ENCODE measurements at regions not wholly inside any gene's neighbourhood (a gene's known extent, or its start where the extent isn't known, plus 50 kb on each side); places are given as distances from the start of the nearest gene placed in this dataset.
"Not testable (repeated sequence)": the region's sequence is repeated elsewhere in the genome, so short reads cannot be mapped to it uniquely, and the experiment has no call there.

DNA sequence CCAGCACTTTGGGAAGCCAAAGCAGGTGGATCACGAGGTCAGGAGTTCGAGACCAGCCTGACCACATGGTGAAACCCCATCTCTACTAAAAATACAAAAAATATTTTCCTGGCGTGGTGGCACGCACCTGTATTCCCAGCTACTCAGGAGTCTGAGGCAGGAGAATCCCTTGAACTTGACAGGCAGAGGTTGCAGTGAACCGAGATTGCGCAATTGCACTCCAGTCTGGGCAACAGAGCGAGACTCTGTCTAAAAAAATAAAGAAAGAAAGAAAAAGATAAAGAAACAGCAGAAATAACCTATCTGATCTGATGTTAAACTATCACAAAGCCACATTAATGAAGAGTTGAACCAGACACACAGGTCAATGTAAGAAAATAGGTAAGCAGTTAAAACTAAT, 696.2 kb upstream of the SALL3 start:
- not testable (repeated sequence) for DNase-seq (ENCODE audit: low spot score)

GRCh38 chr18:78292618-78293380, 686.8 kb upstream of the SALL3 start:
- no peak for DNase-seq (ENCODE audit: low spot score)

DNA sequence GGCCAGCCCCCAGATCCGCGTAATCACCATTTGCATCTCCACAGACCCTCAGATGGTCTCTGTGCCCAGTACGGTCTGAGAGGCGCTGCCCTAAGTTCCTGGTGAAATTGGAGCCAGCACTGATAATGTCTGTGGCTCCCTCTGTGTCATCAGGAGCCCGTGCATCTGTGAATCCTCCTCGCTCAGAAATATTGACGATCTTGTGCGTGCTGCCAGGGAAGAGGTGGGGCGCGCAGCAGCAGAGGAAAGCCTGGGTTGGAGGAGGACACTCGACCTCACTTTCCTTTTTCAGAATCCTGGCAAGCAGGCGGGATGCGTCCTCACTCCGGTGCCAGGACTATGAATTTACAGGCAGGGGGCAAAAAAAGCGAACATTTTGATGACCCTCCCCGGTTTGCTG, 686.1 kb upstream of the SALL3 start:
- no peak for DNase-seq (ENCODE audit: low spot score)

DNA sequence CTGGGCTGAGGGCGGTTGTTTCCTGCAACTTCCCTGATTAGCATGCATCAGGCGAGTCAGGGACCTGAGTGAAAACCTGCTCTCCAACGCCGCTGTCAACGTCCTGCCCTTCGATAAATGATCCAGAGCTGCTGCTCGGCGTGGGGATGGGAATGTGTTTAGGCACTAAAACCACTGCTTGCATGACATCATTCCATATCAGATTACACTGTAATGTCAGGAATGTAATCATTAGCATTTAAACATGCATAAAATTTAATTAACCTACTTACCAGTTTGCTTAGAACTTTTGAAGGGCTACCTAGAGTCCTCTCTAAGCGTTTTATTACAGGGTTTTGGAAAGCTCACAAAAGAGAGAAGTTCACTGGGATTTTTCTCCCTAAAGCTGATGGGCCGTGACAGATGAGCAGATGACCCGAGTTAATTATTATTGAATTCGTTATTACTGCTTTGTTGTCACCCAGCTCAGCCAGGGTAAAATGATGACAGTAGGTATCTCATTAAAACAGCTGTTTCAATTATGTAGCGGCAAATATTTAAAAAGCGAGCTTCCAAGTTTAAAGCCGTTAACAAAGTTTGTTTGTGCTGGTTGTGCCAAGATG, 685.6 kb upstream of the SALL3 start:
- no peak for DNase-seq (ENCODE audit: low spot score)

GRCh38 chr18:78295262-78295661, 684.4 kb upstream of the SALL3 start:
- DNase-seq (ENCODE audit: low spot score), result no peak

GRCh38 chr18:78296166-78296565, 683.5 kb upstream of the SALL3 start:
- no peak for DNase-seq (ENCODE audit: low spot score)

- no peak for DNase-seq (ENCODE audit: low spot score)
Measured at GRCh38 chr18:78297048-78297447, 682.6 kb upstream of the SALL3 start.

- no peak for DNase-seq (ENCODE audit: low spot score)
Measured at GRCh38 chr18:78303519-78304191, 676.0 kb upstream of the SALL3 start.

DNA sequence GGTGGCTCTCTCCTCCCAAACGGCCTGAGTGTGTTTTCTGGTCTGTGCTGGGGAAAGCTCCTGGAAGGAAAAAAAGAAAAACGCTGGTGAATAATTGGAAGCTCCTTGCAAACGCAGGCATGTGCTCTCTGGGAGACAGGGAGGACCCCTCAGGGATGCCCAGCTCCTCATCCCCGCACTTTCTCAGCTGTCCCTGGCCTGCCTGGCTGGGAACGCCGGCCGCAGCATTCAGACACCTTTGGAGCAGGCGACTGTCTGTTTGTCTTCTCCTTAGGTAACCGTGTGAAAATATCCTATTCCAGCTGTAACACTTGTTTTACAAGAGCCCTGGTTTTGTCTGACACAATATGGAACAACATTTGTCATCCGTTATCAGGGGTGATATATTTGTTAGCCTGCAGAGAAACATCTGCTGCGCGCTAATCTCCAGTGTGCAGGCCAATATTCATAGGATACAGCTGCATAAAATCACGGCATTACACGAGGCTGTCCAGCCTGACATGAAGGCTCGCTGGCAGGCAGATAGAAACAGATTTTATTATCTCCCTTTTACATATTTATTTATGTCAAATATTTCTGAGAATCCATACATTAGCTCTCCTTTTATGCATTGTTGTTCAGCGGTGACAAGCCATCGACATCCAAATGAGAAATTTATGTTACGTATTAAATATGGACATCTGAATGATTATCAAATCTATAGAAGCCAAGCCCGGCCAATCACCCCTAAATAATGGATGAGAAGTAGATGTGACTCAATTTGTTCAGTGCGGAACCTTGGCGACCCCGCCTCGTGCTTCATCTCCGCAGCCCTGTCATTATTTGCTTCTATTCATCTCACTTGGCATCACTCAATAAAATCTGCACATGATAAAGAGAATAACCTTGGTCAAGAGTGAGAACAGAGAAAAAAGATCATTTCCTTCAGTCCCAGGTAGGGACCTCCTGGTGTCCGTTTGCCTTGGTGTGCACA, 675.1 kb upstream of the SALL3 start:
- DNase-seq (ENCODE audit: low spot score), result no peak

DNA sequence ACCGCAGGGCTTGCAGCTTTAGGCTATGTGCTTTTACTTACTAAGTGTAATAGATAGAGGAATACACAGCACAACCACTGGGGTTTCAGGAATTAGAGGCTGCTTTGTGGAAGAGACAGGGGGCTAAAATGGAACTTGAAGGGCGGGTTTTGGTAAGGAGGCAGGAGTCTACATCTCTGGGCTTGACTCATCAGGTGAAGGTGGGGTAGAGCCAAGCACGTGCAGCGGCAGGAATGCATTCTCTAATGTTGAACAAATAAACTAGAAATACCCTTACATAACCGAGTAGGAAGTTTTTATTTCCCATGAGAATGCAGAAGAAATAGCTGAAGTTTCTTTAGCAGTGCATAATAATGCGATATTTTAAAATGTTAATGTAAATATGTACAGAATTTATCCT, 673.8 kb upstream of the SALL3 start:
- no peak for DNase-seq (ENCODE audit: low spot score)

DNA sequence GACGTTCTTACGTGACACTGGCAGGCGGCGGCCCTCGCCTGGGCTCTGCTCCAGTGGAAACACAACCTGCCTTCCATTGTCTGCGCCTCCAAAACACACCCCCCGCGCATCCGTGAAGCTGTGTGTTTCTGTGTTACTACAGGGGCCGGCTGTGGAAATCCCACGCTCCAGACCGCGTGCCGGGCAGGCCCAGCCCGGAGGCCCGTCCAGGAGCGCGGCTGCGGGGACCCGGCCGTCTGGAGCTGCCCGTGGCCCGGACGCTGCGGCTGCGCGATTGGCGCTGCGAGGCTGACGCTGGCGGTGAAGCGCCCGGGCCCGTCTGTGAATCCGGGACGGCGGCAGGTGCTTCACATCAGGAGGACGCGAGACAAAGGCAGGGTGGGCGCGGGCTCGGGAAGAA, 670.3 kb upstream of the SALL3 start:
- DNase-seq (ENCODE audit: low spot score), result no peak

DNA sequence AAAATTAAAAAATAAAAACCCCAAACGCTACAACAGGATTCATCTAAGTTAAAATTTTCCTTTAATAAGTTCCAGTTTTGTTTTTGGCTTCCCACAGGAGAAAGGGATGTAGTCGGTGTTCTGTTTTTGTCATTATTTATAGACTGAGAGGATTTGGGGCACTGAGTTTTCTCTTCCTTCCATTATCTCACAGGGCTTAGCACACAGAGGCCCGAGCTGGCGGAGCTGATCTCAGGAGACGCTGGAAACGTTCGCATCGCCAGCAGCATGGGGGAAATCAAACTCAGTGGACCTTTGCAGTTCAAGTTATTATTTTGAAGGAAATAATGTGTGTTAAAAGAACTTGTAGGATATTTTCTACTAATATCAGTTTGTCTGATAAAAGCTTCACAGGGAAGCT, 669.7 kb upstream of the SALL3 start:
- no peak for DNase-seq (ENCODE audit: low spot score)

- DNase-seq (ENCODE audit: low spot score), result no peak
Measured at GRCh38 chr18:78319264-78319663, 660.4 kb upstream of the SALL3 start.

DNA sequence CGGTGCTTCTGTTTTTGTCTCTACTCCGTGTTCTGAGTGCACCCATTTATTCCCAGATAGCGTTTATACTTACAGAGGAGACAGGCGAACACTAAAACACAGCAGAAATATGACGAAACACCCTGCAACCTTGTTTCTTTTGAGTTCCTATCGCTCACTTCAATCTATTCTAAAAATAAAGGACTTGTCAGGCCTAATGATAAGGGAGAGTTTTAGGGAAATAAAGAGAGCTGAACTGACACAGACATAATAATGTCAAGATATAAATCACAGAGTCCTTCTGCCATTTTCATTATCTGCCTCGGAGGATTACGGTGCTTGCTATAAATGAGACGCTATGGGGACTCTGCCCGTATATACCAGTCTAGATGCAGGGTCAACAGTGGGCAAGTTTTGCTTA, 659.7 kb upstream of the SALL3 start:
- no peak for DNase-seq (ENCODE audit: low spot score)

GRCh38 chr18:78321402-78321801, 658.2 kb upstream of the SALL3 start:
- no peak for DNase-seq (ENCODE audit: low spot score)

DNA sequence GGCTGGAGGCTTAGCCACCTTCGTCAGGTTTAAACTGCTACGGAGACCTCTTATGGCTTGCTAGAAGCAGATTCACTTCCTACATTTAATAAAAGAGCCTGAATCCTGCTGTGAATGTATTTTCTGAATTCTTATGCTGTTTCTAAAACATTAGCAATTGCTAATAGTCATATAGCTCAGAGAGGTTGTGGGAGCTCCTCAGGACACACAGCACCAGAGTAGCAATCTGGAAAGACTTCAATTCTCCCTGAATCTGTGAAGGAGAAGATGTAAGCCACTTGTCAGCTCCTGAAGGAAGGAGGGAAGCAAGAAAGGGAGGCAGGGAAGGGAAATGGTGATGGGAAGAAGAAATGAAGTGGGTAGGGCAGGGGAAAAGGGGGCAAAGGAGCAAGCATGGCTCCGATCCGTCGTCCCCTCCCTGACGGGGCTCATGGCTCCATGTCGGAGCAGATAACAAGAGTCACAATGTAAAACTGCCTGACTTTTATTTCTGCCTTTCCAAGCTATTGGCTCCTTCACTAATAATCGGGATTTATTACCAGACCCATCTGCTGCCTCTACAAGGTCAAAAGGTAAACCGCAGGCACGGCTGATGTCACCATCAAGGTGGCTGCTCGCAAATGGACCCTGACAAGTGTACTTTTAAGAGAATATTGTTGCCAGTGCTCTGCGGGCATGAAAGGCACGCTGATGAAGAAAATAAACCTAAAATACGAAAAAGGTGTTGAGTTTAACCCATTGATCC, 656.0 kb upstream of the SALL3 start:
- no peak for DNase-seq (ENCODE audit: low spot score)

DNA sequence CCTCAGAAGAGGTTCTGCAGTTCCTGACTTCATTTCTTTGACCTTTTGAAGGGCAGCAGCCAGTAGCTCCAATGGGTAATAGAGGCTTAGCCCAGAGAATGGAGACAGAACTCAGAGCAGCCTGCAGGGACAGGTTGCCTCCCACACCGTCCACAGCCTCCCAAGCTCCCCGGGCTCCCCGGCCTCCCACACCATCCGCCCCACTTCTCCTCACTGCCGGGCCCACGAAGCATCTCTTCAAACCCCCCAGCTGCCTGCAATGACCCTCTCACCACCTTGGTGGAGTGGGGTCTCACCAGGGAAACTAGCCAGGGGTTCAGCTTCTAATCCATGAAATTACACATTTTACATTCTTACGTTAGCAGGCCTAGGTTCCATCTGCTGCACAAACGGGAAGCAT, 652.0 kb upstream of the SALL3 start:
- DNase-seq (ENCODE audit: low spot score), result no peak

DNA sequence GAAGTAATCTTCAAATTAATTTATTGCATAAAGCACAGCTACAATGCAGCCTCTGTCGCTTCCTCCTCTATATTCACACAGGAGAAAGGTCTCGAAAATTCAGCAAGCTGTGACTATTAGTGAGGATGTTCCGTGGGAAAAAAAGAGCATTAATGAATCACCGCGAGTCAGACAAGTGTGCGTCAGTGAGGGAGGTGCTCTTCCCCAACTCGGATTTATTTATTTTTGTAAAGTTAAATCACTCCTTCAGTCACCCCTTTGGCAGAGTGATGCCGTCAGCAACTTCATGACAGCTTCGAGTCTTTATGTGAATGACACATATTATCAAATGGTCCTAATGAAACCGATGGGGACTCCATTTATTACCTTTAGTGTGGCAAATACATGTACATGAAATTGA, 648.9 kb upstream of the SALL3 start:
- DNase-seq (ENCODE audit: low spot score), result no peak

- no peak for DNase-seq (ENCODE audit: low spot score)
Measured at GRCh38 chr18:78352910-78353309, 626.7 kb upstream of the SALL3 start.

DNA sequence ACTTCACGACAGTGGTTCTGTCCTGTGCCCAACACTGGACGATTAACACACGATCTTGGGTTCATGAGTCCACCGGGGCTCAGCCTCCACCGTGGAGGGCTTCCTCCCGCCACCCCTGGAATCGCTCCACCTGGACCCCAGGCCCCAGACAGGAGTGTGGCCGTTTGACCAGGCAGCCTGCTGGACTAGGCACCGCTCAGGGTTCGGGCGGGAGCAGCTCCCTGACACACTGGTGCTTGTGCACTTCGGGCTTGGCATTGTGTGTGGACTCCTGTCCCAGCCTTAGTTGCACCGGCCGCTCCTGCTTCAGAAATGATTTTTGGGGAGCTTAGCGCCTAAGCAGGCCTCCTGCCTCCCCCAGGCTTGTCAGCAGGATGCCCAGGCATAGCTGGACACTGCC, 617.4 kb upstream of the SALL3 start:
- DNase-seq (ENCODE audit: low spot score), result no peak

GRCh38 chr18:78363556-78364387, 615.8 kb upstream of the SALL3 start:
- DNase-seq (ENCODE audit: low spot score), result no peak
